Lower leg skin (tissue), 3 donors: ENCODE measurements at regions not wholly inside any gene's neighbourhood (a gene's known extent, or its start where the extent isn't known, plus 50 kb on each side); places are given as distances from the start of the nearest gene placed in this dataset.

Experiments used
- CTCF ChIP-seq, 3 donors: fragments of 450-650 bp; IDR thresholded peaks; one replicate each; pipeline ENCODE4 v1.5.1; 2016; ENCODE audit warnings: antibody characterized with exemption in 3 of 3, mild to moderate bottlenecking in 3 of 3, moderate library complexity in 2 of 3
- POLR2A ChIP-seq, 2 donors: fragments of 450-650 bp; IDR thresholded peaks; one replicate each; pipeline ENCODE4 v1.6.1; 2016 to 2017; ENCODE audit warnings: antibody characterized with exemption in 2 of 2, mild to moderate bottlenecking in 1 of 2, moderate library complexity in 1 of 2

- no peak for TF ChIP-seq CTCF (IDR thresholded peaks at IDR 0.05)
- no peak for TF ChIP-seq POLR2A (IDR thresholded peaks at IDR 0.05)
These were observed 249.9 kb downstream of the BCAT1 start for GRCh38 chr12:24698972-24699371.
